HCT116 (cell line): ENCODE measurements at regions not wholly inside any gene's neighbourhood (a gene's known extent, or its start where the extent isn't known, plus 50 kb on each side); places are given as distances from the start of the nearest gene placed in this dataset.

Experiments
- ATAC-seq: fragments of 200-7000 bp; cut with Tn5 transposase; 2 replicates; pipeline ENCODE4 v1.9.1; 2020; ENCODE audit warnings: mild to moderate bottlenecking, moderate library complexity
- BruUV-seq: library from RNA; stranded (reverse); fragments of 400-500 nt; replicated peaks from 2 replicates; lab custom pipeline; 2021; lab: Mats Ljungman, UMichigan
- CTCF ChIA-PET: fragments of 300-600 bp; sonication (Branson Sonifier 250); formaldehyde crosslinking; loops from one replicate; lab custom pipeline; 2021; ENCODE audit warnings: antibody characterized with exemption; lab: Charles Lee
- POLR2A ChIA-PET: fragments of 300-600, 350-600 bp; sonication (Branson Sonifier 250); formaldehyde crosslinking; loops from one replicate; lab custom pipeline; 2021; ENCODE audit warnings: antibody characterized with exemption; lab: Charles Lee
- RAD21 ChIA-PET, 2 experiments: fragments of 300-600 bp; sonication (Branson Sonifier 250); formaldehyde crosslinking; loops; one replicate each; lab custom pipeline; 2023; ENCODE audit warnings: low total read pairs in 2 of 2; ENCODE audit not compliant: uncharacterized antibody in 2 of 2, unreplicated experiment in 2 of 2, low non-redundant PET in 1 of 2; lab: Charles Lee
- DNase-seq: peaks from one replicate; pipeline ENCODE4 v3.0.0-alpha.2; 2010; ENCODE audit warnings: low read depth, low spot score
- H2AFZ ChIP-seq: fragments of 200-600 bp; shearing (Covaris generic), sonication (generic); 2 replicates; pipeline ENCODE4 v1.6.1; 2017; ENCODE audit warnings: low read depth, mixed run types, mixed read lengths, antibody characterized with exemption, low read length; ENCODE audit not compliant: poor library complexity, severe bottlenecking
- H3K27ac ChIP-seq: 2 replicates; pipeline ENCODE4 v1.5.1; 2012; ENCODE audit warnings: low read depth, low read length
- H3K27me3 ChIP-seq: fragments of 200-600 bp; sonication (generic); 2 replicates; pipeline ENCODE4 v1.6.1; 2016; ENCODE audit warnings: mixed run types, low read length, mixed read lengths; ENCODE audit not compliant: insufficient read depth
- H3K36me3 ChIP-seq, 2 experiments: fragments of 200-500 bp in 1 of 2; fragments of 200-600 bp in 1 of 2; sonication (Bioruptor generic) in 1 of 2; sonication (generic) in 1 of 2; 2 replicates each; pipeline versions ENCODE4 v1.5.1 to v1.6.1; 2014 to 2016; ENCODE audit warnings: low read length in 2 of 2, inconsistent platforms in 1 of 2, mixed read lengths in 1 of 2, mixed run types in 1 of 2; ENCODE audit not compliant: insufficient read depth in 2 of 2, control insufficient read depth in 1 of 2
- H3K4me1 ChIP-seq, 2 experiments: fragments of 200-600 bp in 1 of 2; sonication (generic) in 1 of 2; 2 replicates each; pipeline versions ENCODE4 v1.5.1 to v1.6.1; 2012 to 2017; ENCODE audit warnings: low read length in 2 of 2, inconsistent platforms in 1 of 2, mild to moderate bottlenecking in 1 of 2, mixed read lengths in 1 of 2, mixed run types in 1 of 2, moderate library complexity in 1 of 2; ENCODE audit not compliant: insufficient read depth in 2 of 2, control insufficient read depth in 1 of 2
- H3K4me2 ChIP-seq: fragments of 200-600 bp; sonication (generic); 2 replicates; pipeline ENCODE4 v1.6.1; 2017; ENCODE audit warnings: mixed run types, low read length, mixed read lengths
- H3K4me3 ChIP-seq, 2 experiments: fragments of 200-600 bp in 1 of 2; sonication (generic) in 1 of 2; replicated peaks in 1 of 2; 2 replicates each; pipeline ENCODE4 v1.5.1; 2011 to 2016; ENCODE audit warnings: low read length in 2 of 2, control low read depth in 1 of 2, low read depth in 1 of 2, mild to moderate bottlenecking in 1 of 2, mixed read lengths in 1 of 2, mixed run types in 1 of 2
- H3K79me2 ChIP-seq: fragments of 200-600 bp; sonication (generic); 2 replicates; pipeline ENCODE4 v1.6.1; 2017; ENCODE audit warnings: mild to moderate bottlenecking, mixed run types, low read length, moderate library complexity, mixed read lengths; ENCODE audit not compliant: insufficient read depth
- H3K9ac ChIP-seq: fragments of 200-600 bp; sonication (generic); 2 replicates; pipeline ENCODE4 v1.6.1; 2016; ENCODE audit warnings: low read length, mixed read lengths
- H3K9me2 ChIP-seq: fragments of 200-600 bp; sonication (generic), shearing (Covaris generic); 2 replicates; pipeline ENCODE4 v1.6.1; 2017; ENCODE audit warnings: mixed run types, mild to moderate bottlenecking, moderate library complexity; ENCODE audit not compliant: insufficient read depth
- H3K9me3 ChIP-seq, 2 experiments: fragments of 200-500 bp in 1 of 2; fragments of 200-600 bp in 1 of 2; sonication (Bioruptor generic) in 1 of 2; sonication (generic) in 1 of 2; 2 replicates each; pipeline ENCODE4 v1.6.1; 2014 to 2017; ENCODE audit warnings: low read length in 2 of 2, mixed read lengths in 2 of 2, inconsistent platforms in 1 of 2, low read depth in 1 of 2, mild to moderate bottlenecking in 1 of 2, mixed run types in 1 of 2, moderate library complexity in 1 of 2; ENCODE audit not compliant: control insufficient read depth in 1 of 2, insufficient read depth in 1 of 2
- H4K20me1 ChIP-seq: fragments of 200-600 bp; sonication (generic), shearing (Covaris generic); 2 replicates; pipeline ENCODE4 v1.6.1; 2017; ENCODE audit warnings: mixed run types, mild to moderate bottlenecking, moderate library complexity; ENCODE audit not compliant: insufficient read depth
- CEBPB ChIP-seq: IDR thresholded peaks from 2 replicates; pipeline ENCODE4 v1.6.1; 2012; ENCODE audit warnings: low read depth
- EGR1 ChIP-seq: IDR thresholded peaks from 2 replicates; pipeline ENCODE4 v1.6.1; 2012; ENCODE audit warnings: low read depth
- ELF1 ChIP-seq: IDR thresholded peaks from 2 replicates; pipeline ENCODE4 v1.6.1; 2012; ENCODE audit warnings: low read depth, borderline replicate concordance
- EZH2phosphoT487 ChIP-seq: fragments of 200-600 bp; IDR thresholded peaks from 2 replicates; pipeline ENCODE4 v1.6.1; 2018; ENCODE audit warnings: antibody characterized with exemption, borderline replicate concordance
- MAX ChIP-seq: IDR thresholded peaks from 2 replicates; pipeline ENCODE4 v1.6.1; 2012
- RAD21 ChIP-seq: IDR thresholded peaks from 2 replicates; pipeline ENCODE4 v1.6.1; 2012; ENCODE audit warnings: low read depth, mild to moderate bottlenecking
- SIN3A ChIP-seq: IDR thresholded peaks from 2 replicates; pipeline ENCODE4 v1.6.1; 2012; ENCODE audit warnings: low read depth
- SP1 ChIP-seq: IDR thresholded peaks from 2 replicates; pipeline ENCODE4 v1.6.1; 2012; ENCODE audit warnings: low read depth
- SRF ChIP-seq: IDR thresholded peaks from 2 replicates; pipeline ENCODE4 v1.6.1; 2012; ENCODE audit warnings: low read depth
- TCF7L2 ChIP-seq: IDR thresholded peaks from 2 replicates; pipeline ENCODE4 v1.7.0; 2011; ENCODE audit warnings: borderline replicate concordance, inconsistent platforms; ENCODE audit not compliant: insufficient read depth, insufficient read length; ENCODE audit errors: extremely low read depth
- ZBTB33 ChIP-seq: IDR thresholded peaks from 2 replicates; pipeline ENCODE4 v1.6.1; 2011; ENCODE audit warnings: mild to moderate bottlenecking, low read length, moderate library complexity; ENCODE audit not compliant: insufficient replicate concordance; ENCODE audit errors: extremely low read depth
- ZNF274 ChIP-seq: fragments of 200-500 bp; sonication (Bioruptor generic); IDR thresholded peaks from 2 replicates; pipeline ENCODE4 v1.6.1; 2014; ENCODE audit warnings: mild to moderate bottlenecking, low read depth, low read length, inconsistent platforms
- intact Hi-C: fragments of 100-400 bp; cut with micrococcal nuclease; formaldehyde crosslinking; loops from 2 replicates; pipeline ENCODE4 v1.10.0; 2022
- TF ChIP-seq, protein P1 (sequence below): IDR thresholded peaks from 2 replicates; pipeline ENCODE4 v1.6.1; 2012; ENCODE audit warnings: low read depth

- Histone ChIP-seq H3K4me3 (no peak overlapping the region), H3K9me3 (no peaks in the 10 kb centered on the region), H3K79me2 (no peaks in the 10 kb centered on the region), H4K20me1 (no peaks in the 10 kb centered on the region), H3K27me3 (no peaks in the 10 kb centered on the region), H3K4me2 (no peak overlapping the region), H2AFZ (no peak overlapping the region), H3K4me1 (no peaks in the 10 kb centered on the region), H3K9ac (no peak overlapping the region), H3K27ac (no peak overlapping the region), H3K36me3 (no peaks in the 10 kb centered on the region), H3K9me2 (no peaks in the 10 kb centered on the region)
- BruUV-seq: no TSS peak
- POLR2A ChIA-PET: no interaction called here
- CTCF ChIA-PET: interaction anchor here (1.3 kb wide), 1 partner anchor 805 kb away, joined by 7 read pairs; no protein-coding TSS in a partner anchor
- intact Hi-C loops: no loop called here
- TF ChIP-seq EGR1 (no peak), EZH2phosphoT487 (no peak), ELF1 (no peak), CEBPB (no peak), SIN3A (no peak), ZNF274 (no peak), ZBTB33 (no peak), SP1 (no peak), RAD21 (no peak), SRF (no peak), TCF7L2 (no peak), MAX (no peak)
- TF ChIP-seq, protein P1, sequence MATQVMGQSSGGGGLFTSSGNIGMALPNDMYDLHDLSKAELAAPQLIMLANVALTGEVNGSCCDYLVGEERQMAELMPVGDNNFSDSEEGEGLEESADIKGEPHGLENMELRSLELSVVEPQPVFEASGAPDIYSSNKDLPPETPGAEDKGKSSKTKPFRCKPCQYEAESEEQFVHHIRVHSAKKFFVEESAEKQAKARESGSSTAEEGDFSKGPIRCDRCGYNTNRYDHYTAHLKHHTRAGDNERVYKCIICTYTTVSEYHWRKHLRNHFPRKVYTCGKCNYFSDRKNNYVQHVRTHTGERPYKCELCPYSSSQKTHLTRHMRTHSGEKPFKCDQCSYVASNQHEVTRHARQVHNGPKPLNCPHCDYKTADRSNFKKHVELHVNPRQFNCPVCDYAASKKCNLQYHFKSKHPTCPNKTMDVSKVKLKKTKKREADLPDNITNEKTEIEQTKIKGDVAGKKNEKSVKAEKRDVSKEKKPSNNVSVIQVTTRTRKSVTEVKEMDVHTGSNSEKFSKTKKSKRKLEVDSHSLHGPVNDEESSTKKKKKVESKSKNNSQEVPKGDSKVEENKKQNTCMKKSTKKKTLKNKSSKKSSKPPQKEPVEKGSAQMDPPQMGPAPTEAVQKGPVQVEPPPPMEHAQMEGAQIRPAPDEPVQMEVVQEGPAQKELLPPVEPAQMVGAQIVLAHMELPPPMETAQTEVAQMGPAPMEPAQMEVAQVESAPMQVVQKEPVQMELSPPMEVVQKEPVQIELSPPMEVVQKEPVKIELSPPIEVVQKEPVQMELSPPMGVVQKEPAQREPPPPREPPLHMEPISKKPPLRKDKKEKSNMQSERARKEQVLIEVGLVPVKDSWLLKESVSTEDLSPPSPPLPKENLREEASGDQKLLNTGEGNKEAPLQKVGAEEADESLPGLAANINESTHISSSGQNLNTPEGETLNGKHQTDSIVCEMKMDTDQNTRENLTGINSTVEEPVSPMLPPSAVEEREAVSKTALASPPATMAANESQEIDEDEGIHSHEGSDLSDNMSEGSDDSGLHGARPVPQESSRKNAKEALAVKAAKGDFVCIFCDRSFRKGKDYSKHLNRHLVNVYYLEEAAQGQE: no peak
- DNase-seq (no peak), ATAC-seq (no peak)
- RAD21 ChIA-PET: no interaction called here
Observed at GRCh38 chr6:74404366-74404765, 708.4 kb downstream of the CD109 start.
